ENCODE measurements at regions not wholly inside any gene's neighbourhood (a gene's known extent, or its start where the extent isn't known, plus 50 kb on each side); places are given as distances from the start of the nearest gene placed in this dataset.
A peak's percentile ranks its signal among the peaks of the same experiment; 100 is the strongest.

GRCh38 chrX:140572724-140573123 is 67.9 kb upstream of the SOX3 start:
- TF ChIP-seq ATF3 (IDR thresholded peaks at IDR 0.05) (no peak), GABPA (IDR thresholded peaks at IDR 0.05 in 1 of 2, conservative IDR thresholded peaks at IDR 0.05 in 1 of 2) (no peak), CTCF (IDR thresholded peaks at IDR 0.05; ENCODE audit: low read depth, low read length, missing input control) (peak; percentile 43), REST (IDR thresholded peaks at IDR 0.05) (no peak), JUND (IDR thresholded peaks at IDR 0.05) (no peak), ZBTB33 (IDR thresholded peaks at IDR 0.05) (no peak), RAD21 (IDR thresholded peaks at IDR 0.05) (peak; percentile 58 to 74), MAX (IDR thresholded peaks at IDR 0.05) (no peak), HNF4A (conservative IDR thresholded peaks at IDR 0.05) (no peak)
